ENCODE measurements at regions not wholly inside any gene's neighbourhood (a gene's known extent, or its start where the extent isn't known, plus 50 kb on each side); places are given as distances from the start of the nearest gene placed in this dataset.
"Not testable (repeated sequence)": the region's sequence is repeated elsewhere in the genome, so short reads cannot be mapped to it uniquely, and the experiment has no call there.

DNA sequence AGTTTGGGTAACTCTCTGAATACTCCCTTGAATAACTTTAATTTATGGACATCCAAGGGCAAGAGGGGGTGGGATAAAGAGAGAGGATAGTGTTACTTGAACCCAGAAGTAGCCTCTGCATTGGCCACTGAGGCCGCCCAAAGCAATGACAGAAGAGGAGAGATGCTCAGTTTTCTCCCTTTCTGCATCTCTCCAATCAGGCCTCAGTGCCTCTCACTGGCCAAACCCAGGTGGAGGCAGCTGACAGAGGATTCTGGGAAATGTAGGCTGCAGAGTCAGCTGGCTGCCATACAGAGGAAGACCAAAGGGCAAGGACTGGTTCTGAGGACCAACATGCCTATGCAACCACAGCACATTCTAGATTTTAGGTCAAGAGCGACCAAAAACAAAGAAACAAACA is 719.4 kb downstream of the MAT2B start:
- no peak for DNase-seq

DNA sequence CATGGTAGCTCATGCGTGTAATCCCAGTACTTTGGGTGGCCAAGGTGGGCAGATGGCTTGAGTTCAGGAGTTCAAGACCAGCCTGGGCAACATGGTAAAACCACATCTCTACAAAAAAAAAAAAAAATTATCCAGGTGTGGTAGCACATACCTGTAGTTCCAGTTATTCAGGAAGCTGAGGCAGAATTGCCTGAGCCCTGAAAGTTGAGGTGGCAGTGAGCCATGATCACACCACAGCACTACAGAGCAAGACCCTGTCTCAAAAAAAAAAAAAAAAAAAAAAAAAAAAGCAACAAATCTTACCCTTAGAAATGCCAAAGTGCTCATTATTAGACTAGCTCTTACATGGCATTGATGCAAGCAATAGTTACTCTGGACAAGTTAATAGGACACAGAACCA is 724.9 kb downstream of the MAT2B start:
- DNase-seq = no peak

DNA sequence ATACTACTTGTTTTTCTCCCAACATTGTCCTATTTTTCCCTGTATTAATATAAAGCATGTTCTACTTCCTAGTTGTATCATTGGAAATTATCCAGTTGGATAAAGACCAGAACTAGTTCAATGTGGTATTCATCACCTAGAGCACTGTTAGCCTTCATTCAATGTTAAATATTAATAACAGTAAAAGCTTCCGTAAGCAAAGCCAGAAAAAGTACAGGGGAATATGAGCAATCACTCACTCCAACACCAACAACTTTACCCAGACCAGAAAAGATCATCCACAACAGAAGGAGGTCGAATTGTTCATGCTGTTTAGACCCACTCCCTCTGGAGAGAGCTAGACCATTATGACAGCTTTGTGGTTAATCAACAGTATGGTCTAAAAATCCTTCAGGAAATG is 728.4 kb downstream of the MAT2B start:
- no peak for DNase-seq

DNA sequence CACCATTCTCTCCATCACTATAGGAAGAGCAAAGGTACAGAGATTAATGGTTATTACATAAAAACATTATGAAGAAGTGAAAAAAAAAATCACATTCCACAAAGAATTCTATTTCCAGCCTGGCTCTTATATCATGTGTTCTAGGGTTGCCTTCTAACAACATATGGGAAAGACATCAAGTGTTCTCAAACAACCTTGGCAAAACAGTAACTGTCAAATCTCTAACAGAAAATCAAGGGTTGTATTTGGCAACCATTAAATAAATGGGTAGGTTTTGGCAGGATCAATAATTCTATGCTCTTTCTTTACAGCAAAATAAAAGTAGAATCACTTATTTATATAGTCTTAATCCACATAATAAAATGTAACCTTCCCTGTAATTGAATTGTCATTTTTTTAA is 728.9 kb downstream of the MAT2B start:
- no peak for DNase-seq

DNA sequence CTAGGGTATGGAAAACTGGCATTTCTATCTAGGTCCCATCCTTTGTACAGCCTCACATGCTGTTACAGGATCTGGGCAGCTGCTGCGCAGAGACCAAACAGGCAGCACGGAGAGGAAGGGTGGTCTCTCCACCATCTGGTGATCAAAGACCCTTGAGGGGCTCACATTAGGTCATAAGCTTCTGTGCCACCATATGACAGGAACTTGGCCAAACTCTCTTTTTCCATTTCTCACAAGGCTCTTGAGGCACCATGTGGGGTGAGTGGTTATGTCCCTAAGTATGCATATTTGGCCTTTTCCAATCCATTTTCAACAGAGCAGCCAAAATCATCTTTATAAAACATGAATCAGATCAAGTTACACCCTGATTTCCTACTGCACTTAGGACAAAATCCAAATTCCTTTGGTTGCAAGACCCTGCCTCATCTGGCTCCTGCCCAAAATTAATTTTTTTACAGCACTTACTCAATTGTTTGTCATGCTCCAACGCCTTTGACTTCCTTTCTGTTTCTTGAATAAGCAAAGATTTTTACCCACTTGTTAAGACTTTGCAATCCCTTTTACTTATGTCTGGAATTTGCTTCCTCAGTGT is 730.0 kb downstream of the MAT2B start:
- no peak for DNase-seq

DNA sequence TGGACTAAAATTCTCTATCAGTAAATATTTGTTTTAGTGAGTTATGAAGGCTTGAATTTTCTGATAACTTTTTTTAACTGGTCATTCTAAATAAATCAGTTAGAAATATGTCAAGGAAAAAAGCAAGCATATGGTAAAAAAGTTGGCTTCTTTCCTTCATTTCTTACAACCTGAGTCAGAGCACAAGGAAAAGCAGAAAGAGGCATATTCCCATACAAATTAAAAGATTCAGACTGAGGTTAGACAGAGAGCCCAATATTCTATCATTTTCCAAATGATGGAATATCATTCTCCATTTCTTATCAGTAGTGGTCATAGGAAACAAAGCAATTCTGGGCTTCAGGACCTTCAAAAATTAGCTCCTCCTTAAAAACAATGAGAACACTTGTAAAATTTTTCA is 732.1 kb downstream of the MAT2B start:
- DNase-seq = no peak

DNA sequence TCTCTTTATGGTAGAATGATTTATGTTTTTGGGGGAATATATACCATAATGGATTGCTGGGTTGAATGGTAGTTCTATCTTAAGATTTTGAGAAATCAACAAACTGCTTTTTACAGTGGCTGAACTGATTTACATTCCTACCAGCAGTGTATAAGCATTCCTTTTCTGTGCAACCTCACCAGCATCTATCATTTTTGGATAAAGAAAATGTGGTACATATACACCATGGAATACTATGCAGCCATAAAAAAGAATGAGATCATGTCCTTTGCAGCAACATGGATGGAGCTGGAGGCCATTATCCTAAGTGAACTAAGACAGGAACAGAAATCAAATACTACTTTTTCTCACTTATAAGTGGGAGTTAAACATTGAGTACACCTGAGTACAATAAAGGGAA is 746.4 kb downstream of the MAT2B start:
- DNase-seq = not testable (repeated sequence)

DNA sequence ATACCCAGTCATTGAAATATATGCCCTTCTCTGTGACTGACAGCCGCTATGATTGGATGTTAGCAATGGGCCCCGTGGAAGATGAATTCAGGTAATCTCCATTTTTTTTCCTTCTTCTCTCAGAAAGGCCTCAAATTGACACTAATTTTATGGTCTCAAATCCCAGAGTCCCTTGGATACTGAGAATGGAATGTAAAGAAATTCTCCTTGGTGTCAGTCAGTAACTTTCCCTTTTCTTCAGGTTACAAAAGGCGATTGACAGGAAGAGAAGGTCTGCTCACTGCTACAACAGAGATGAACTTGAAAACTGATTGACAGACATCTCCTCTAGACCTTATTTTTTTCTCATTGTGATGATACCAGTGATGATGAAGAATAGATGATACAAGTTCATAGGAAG is 748.3 kb downstream of the MAT2B start:
- DNase-seq = no peak

DNA sequence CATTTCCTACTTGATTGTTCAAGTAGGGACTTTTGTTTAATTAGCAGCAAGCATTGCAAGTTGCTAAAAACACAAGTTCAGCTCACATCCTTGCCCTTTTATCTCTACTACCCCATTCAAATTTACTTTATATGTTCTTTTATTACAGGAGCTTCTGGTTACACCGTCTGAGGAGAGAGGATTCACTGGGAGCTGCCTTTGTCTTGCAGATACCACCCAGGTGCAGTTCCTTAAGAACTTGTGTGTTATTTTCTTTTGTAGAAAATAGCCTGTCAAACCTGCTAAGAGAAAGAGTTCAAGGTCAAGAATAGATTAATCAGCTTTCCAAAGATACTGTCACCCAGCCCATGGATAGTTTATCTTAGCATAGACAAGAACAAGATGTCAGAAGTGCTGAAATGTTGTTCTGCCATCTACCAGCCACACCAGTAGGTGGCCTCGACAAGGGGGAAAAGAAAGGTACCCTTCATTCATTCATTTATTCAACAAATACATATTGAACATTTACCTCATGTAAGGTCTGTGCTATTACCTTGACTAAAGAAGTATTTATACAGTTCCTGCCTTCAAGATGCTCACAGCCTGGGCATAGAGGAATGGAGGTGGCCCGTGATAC is 750.3 kb downstream of the MAT2B start:
- DNase-seq = no peak

DNA sequence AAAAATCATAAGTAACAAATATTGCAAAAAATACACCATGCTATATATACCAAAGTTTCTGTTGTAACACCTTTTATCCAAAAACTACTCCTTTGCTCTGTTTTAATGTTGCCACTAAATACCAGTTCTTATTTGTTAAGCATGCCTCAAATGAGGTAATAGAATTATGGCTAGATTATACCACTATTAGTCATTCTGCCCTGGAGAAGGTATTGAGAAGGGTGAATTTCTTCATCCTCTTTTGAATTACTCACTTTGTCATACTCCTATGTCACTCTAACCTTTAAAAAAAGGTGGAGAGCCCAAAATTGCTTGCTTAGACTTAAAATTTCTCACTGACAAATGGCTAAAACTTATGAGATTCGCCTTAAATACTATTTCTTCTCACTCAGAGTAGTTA is 750.9 kb downstream of the MAT2B start:
- no peak for DNase-seq

DNA sequence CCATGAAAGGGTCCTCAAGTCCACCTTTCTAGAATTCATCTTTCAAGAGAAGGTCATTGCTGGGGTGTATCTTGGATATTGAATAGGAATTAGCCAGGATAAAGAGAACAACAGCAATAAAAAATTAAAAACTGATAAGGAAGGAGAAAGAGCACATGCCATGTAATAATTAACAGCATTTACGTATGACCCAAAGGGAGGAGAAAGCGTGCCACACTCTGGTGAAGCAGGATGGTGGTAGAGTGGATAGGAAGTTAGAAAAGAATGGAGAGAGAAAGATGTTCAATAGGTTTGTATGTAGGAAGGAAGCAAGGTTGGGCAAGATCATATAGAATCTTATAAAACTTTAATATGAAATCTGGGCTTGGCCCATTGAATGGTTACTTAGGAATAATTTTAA is 751.5 kb downstream of the MAT2B start:
- no peak for DNase-seq

DNA sequence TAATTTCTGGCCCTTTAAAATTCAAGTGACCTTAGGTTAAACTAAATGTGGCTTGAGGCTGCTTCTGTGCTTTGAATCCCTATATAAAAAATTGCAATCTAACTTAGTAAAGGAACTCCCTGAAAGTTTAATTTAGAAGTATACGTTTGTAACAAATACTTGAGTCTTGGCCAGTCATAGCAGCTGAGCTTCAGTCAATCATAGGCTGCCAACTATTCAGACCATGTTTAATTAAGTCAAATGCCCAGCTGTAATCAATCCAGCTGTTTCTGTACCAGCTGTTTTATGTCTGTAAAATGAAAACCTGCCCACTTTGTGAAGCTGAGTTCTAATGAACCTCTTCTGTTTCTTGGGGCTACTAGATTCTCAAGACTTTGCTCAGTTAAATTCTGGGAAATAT is 760.1 kb downstream of the MAT2B start:
- DNase-seq = no peak

DNA sequence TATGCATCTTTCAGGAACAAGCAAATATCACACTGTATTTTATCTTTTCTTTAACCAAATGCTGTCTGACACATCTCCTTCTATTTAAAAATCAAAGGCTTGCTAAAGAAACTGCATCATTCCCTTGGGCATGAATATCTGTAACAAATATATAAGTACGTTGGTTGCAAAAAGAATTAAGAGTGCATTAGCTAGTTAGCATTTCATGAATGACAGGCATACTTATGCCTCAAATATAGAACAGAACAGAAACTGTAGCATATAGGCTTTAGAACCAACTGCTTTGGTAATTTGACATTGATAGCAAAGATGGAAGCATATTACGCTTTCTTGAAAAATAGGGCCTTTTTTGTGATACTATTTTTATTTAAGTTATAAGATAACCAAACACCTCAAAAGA is 761.2 kb downstream of the MAT2B start:
- no peak for DNase-seq

DNA sequence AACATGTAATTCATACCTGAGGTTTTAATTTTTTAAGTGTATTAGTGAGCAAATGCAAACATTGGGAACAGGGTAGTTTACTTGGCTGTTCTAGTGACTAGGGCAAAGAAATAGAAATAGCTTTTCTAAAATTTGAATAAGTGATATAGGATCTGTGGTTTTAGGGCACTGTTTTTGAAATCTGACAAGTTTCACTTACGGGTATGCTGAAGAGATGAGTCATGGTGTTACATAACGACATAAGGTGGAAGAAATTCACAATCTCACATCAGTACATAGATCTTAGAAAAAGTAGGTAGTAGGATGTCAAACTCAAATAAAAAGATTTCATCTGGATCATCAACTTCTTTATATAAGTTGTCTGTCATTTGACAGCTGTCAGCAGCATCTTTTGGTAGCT is 772.3 kb downstream of the MAT2B start:
- DNase-seq = no peak

DNA sequence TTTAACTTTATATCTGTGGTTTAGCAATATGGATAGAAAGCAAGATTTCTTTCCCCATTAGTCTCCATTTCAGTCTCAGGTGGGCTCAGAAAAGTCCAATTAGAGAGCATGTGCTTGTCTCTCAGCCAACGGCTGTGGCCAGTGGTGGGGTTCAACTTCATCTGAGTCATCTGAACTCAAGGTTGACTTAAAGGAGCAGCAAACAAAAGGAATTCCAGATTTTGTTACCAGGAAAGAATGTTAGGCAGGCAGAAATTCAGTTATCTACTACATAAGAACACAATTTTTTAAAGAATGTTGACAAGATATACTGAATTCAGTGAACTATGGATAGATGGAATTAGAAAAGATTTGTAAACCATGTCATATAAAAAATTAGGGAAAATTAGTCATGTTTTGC is 784.1 kb downstream of the MAT2B start:
- DNase-seq = no peak

DNA sequence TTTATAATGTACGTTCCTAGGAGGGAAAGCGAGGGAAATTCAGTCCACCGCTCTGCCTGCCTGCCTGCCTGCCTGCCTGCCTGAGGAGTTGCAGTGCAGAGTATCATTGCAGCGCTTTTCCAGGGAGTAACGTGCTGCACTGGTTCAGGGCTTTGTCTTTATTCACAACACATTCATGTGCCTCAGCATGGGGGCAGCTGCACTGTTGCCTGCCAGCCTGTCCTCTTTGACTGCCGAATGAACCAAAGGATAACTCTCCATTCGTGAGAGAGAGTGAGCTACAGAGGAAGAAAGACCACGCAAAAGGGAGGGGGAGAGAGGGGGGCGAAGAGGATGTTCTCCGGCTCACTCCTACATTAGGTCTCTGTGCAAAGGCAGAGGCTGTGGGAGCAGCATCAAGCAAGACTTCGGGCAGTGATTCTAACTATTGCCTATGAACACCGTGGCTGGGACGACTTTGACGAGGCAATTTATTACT is 791.2 kb downstream of the MAT2B start:
- no peak for DNase-seq

DNA sequence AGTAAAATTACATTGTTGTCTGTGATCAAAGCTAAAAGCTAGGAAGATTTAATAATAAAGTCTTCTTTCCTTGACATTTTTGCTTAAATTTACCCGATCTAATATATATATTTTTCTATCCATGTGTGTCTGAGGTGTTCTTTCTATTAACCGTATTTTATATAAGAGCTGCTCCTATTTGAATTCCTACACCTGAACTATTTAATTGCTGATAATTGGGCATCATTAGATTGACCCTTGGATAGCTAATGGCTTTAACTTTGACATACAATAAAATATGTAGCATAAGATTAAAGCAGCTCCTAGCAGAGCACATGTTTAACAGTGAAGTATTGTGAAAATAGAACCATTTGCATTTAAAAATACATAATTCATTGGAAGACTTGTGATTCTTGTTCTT is 792.7 kb downstream of the MAT2B start:
- DNase-seq = no peak

DNA sequence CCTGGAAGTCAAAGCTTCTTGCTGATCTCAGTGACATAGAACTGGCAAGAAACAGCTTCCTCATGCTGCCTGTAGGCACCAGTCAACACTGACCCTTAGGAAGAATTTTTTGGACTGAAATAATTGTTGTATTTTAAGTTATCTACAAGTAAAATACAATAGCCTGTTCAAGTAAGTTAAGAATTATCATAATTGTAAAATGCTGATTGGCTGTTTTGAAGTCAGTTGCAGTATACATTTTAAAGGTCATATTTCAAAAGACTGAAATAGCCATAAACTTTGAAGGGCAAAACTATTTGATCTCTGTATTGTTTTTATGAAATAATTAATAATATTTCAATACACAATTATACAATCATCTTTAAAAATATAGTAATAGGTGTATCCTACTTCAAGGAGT is 794.9 kb downstream of the MAT2B start:
- no peak for DNase-seq

DNA sequence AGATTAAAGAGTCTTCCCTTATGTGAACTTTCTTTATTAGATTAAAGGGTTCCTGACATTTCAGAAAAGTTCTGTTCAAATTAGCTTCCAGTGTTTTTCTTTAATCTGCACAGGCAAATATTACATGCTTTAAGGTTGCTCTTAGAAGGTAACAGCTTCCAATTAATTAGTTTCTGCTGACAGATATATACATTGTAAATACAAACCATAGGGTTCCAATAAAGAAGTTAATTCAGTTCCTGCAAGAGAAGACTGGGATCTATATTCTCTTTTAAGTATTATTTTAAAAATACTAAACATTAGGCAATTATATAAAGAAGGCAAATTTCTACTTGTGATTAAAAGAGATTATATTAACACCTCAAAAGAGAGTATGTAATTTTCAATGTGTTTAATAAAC is 795.7 kb downstream of the MAT2B start:
- no peak for DNase-seq

DNA sequence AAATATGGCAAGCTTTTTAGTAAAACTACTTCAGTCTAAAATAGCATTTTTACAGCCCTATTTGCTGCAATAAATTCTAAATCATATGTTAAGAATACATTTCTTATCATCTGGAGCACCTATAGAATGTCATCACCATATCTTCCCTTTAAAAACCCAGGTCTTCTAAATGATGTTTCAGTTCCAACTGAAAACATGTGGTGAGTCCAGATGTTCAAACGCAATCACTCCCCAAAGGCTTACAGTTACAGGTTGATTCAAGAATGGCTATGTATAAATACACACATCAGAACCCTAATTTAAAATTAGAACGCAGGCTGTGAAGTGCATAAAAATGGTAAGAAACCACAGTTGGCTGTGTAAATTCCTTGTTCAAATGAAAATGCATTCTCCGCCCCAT is 796.3 kb downstream of the MAT2B start:
- no peak for DNase-seq

DNA sequence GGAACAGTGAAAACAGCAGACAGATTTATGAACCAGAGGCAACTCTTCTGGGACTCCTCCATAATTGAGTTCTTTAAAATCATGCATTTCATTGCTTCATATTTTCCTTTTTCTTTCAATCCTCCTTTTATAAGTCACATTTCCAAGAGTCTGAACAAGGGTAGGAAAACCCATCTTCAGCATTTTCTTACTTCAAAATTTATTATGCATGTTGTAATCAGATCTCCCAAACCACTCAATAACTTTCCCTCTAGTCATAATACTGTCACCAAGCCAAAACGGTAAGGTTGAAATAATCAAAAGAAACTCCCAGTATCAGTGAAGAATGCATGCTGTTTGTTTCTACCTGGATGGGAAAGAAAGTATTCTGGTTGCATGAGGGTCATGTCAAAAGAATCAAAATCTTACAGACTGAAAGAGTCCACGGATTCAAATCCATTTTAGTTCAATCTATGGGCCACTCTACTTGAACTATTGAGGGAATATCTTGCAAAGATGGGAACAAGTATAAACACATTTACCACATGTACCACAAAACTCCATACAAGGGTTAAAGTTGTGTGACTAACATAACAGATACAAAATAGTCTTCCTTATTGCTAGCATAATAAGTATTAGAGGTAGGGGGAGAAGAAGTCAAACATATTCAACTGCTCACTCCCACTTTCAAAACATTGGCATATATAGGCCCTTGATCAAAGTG is 797.3 kb downstream of the MAT2B start:
- no peak for DNase-seq

DNA sequence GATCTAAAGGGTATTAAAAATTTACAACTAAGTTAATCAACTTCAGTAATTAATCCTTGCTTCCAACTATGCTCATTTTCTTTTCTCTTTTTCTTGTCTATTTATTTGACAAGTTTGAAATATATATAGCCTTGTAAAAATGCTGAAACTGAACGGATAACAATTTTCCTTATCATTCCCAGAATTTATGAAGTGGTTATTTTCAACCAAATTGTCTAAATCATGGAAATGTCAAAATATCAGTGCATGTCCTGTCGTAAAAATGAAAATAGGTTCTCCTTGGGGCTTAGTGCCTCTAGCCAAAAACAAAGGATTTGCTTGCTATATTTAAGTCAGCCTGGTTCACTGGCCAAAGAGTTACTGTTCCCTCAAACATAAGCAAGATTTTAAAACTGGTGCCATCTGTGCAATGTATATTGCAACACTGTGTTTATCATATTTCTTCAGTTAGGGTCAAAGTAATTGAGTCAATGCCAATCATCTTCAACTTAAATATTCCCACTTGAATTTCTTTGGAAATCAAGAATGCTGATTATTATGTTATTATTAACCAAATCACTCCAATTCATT is 798.3 kb downstream of the MAT2B start:
- DNase-seq = no peak

DNA sequence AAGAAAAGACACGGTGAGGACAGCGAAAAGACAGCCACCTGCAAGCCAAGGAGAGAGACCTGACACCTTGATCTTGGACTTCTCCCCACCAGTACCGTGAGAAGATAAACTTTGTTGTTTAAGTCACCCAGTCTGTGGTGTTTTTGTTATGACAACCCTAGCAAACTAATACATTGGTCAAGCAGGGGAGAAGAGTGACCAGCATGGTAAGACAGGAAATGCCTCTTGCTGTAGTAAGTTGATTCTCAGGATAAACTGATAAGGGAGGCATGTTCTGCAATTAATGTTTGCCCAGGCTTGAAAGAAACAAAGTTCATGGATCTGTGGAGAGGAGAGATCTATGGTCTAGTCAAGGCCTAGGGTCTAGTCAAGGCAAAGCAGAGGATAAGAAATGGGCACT is 801.2 kb downstream of the MAT2B start:
- DNase-seq = no peak

DNA sequence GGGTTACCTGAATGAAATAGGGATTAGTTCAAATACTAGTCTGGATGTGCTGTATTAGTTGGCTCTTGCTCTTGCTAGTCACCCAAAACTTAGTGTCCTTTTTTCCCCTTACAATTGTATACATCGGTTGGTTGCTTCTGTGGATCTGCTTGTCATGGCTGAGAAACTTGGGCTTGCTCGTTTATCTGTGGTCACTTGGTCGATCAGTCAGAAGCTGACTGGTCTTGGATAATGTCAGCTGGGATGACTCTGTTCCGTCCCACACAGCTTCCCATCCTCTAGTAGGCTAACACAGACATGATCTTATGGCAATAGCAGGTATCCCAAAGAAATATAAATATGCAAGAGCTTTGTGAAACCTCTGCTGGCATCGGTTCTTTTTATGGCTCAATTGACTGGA is 807.4 kb downstream of the MAT2B start:
- DNase-seq = no peak
